ENCODE measurements at regions not wholly inside any gene's neighbourhood (a gene's known extent, or its start where the extent isn't known, plus 50 kb on each side); places are given as distances from the start of the nearest gene placed in this dataset.
A peak's percentile ranks its signal among the peaks of the same experiment; 100 is the strongest.
"Not testable (repeated sequence)": the region's sequence is repeated elsewhere in the genome, so short reads cannot be mapped to it uniquely, and the experiment has no call there.

DNA sequence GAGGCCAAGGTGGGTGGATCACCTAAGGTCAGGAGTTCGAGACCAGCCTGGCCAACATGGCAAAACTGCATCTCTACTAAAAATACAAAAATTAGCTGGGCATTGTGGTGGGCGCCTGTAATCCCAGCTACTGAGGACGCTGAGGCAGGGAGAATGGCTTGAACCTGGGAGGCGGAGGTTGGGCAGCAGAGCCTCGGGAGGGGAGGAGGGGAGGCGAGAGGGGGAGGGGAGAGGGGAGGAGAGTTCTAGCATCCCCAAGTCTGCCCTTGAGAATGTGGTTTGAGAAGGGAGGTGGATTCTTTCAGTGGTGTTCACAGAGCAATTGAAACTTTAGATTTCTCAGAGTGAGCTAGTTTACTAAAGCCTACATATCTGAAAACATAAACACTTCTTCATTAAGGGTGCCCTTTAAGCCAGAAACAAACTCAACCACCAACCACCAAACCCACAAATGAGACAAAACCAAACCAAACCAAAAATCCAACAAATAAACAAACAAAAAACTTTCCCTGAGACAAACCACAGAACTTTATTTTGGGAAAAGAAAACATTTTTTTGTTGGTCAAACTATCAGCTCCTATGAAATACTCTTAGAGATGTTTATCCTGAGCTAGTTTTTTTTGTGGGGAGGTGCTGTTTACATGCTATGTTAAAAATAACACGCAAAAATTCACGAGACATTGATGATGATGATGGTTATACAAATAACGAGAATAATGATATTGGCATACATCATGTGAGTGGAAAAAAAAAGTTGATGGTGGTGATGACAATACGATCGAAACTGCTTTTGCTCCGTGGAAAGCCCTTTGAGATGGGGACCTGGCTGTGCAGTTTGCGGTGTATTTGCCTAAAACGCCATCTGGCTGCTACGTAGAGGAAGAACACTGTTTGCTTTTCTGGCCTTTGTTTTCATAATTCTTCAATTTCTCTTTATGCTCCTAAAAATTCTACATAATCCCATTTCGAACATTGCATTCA lies 98.2 kb upstream of the PRKX start:
- DNase-seq: peak in 2 of 3 donors; percentile 44 to 71
- Histone ChIP-seq H3K36me3 (no peaks in the 10 kb centered on the region), H3K27me3 (no peaks in the 10 kb centered on the region), H3K4me1 (no peaks in the 10 kb centered on the region), H3K4me3 (no peak overlapping the region), H3K9me3 (no peaks in the 10 kb centered on the region), H3K27ac (no peak overlapping the region)
- no peak for TF ChIP-seq POLR2A (IDR thresholded peaks at IDR 0.05)
- TF ChIP-seq, protein P1, sequence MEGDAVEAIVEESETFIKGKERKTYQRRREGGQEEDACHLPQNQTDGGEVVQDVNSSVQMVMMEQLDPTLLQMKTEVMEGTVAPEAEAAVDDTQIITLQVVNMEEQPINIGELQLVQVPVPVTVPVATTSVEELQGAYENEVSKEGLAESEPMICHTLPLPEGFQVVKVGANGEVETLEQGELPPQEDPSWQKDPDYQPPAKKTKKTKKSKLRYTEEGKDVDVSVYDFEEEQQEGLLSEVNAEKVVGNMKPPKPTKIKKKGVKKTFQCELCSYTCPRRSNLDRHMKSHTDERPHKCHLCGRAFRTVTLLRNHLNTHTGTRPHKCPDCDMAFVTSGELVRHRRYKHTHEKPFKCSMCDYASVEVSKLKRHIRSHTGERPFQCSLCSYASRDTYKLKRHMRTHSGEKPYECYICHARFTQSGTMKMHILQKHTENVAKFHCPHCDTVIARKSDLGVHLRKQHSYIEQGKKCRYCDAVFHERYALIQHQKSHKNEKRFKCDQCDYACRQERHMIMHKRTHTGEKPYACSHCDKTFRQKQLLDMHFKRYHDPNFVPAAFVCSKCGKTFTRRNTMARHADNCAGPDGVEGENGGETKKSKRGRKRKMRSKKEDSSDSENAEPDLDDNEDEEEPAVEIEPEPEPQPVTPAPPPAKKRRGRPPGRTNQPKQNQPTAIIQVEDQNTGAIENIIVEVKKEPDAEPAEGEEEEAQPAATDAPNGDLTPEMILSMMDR (IDR thresholded peaks at IDR 0.05): peak in 5 of 6 experiments; percentile 11 to 69 (median 47)

DNA sequence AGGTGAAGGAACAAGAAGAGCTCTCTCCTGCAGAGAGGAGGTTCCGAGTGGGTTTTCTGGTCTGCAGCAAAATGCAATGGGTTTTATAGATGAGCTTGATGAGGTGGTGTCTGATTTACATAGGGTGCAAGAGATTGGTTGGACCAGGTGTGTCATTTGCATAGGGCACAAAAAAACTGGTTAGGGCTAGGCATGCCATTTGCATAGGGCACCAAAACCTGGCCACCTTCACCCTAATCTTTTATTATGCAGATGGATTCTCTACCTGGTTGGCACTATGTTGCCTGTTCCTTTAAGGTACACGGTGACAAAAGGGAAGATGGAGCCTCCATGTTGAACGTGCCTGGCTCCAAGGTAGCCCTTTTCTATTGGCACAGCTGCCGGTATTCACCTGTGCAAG lies 94.5 kb upstream of the PRKX start:
- Histone ChIP-seq H3K4me1 (no peaks in the 10 kb centered on the region), H3K27me3 (no peaks in the 10 kb centered on the region), H3K9me3 (no peaks in the 10 kb centered on the region), H3K36me3 (no peaks in the 10 kb centered on the region), H3K27ac (no peak overlapping the region), H3K4me3 (no peak overlapping the region)
- no peak for DNase-seq
- TF ChIP-seq, protein P1 (IDR thresholded peaks at IDR 0.05): no peak
- no peak for TF ChIP-seq POLR2A (IDR thresholded peaks at IDR 0.05)

DNA sequence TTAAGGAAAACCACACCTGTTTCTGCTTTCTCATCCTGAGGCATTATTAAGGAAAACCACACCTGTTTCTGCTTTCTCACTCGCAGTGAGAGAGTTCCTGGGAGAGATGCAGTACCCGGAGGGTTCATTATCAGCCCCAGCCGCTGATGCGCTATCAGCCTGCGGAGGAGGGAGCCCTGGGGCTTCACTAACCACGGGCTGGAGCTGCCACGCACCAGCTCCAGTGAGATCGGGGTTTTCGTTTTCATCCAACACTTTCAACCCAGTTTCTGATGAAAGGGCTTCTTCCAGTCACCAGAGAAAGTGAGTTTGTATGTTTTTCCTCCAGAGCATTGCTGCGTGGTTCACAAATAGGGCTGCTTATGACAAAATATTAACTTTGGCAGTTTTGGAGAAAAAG lies 93.2 kb upstream of the PRKX start:
- no peaks in the 10 kb centered on the region for H3K36me3 ChIP-seq
- no peaks in the 10 kb centered on the region for H3K4me1 ChIP-seq
- TF ChIP-seq, protein P1 (IDR thresholded peaks at IDR 0.05): no peak
- no peak for TF ChIP-seq POLR2A (IDR thresholded peaks at IDR 0.05)
- DNase-seq: no peak
- H3K27ac ChIP-seq: no peak overlapping the region
- H3K9me3 ChIP-seq: no peaks in the 10 kb centered on the region
- no peaks in the 10 kb centered on the region for H3K27me3 ChIP-seq
- no peak overlapping the region for H3K4me3 ChIP-seq

DNA sequence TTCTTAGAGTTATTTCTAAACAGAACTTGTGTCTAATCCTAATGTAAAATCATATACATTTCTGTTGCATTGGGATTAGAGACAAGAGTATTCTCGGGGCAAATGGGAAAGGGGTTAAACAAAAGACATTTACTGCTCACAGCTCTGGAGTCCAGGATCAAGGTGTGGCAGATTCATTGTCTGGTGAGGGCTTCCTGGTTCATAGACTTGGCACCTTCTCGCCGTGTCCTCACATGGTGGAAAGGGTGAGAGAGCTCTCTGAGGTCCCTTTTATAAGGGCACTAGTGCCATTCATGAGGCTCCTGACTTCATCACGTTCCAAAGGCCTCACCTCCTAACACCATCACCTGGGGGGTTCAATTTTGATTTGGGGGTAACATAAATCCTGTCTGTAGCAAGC lies 90.3 kb upstream of the PRKX start:
- TF ChIP-seq POLR2A (IDR thresholded peaks at IDR 0.05): no peak
- TF ChIP-seq, protein P1 (IDR thresholded peaks at IDR 0.05): no peak
- Histone ChIP-seq H3K36me3 (no peaks in the 10 kb centered on the region), H3K4me3 (no peak overlapping the region), H3K9me3 (no peaks in the 10 kb centered on the region), H3K27me3 (no peaks in the 10 kb centered on the region), H3K27ac (no peak overlapping the region), H3K4me1 (no peaks in the 10 kb centered on the region)
- DNase-seq: no peak

DNA sequence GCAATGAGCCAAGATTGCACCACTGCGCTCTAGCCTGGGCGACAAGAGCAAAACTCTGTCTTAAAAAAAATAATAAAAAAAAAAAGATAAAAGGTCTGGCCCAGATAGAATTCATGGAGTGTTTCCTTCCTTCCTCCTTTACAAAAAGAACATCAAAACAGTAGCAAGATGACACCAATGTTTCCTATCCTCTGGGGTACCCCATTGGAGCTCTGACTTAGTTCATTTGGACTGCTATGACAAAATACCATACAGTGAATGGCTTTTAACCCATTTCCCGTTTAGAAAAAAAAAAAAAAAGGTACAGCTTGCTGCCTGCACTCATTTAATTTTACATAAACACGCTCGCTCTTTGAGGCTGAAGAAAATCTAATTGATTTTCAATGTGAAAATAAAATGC lies 89.9 kb upstream of the PRKX start:
- DNase-seq: no peak
- TF ChIP-seq, protein P1 (IDR thresholded peaks at IDR 0.05): no peak
- TF ChIP-seq POLR2A (IDR thresholded peaks at IDR 0.05): no peak
- H3K27me3 ChIP-seq: no peaks in the 10 kb centered on the region

DNA sequence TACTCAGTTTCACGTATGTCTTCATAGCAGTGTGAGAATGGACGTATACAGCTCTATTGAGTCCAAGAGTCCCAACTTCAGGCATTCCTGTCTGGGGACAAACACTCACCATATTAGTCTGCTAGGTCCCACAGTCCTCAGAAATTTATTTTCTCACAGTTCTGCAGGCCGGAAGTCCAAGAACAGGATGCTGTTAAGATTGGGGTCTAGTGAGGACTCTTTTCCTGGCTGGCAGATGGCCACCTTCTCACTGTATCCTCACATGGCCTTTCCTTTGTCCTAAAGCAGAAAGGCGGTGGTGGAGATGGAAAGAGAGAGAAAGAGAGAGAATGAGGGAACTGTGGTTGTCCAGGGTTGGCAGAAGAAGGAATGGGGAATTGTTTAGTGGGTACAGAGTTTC lies 82.0 kb upstream of the PRKX start:
- H3K27me3 ChIP-seq, H3K9me3 ChIP-seq, DNase-seq, H3K4me3 ChIP-seq, H3K27ac ChIP-seq, H3K36me3 ChIP-seq, H3K4me1 ChIP-seq: not testable (repeated sequence)

More for the DNA sequence above, 89.9 kb upstream of the PRKX start:
- Histone ChIP-seq H3K9me3 (no peaks in the 10 kb centered on the region), H3K4me3 (no peak overlapping the region), H3K4me1 (no peaks in the 10 kb centered on the region), H3K36me3 (no peaks in the 10 kb centered on the region), H3K27ac (no peak overlapping the region)

Data from Peyer's patch (tissue), 4 donors.